ENCODE measurements at regions not wholly inside any gene's neighbourhood (a gene's known extent, or its start where the extent isn't known, plus 50 kb on each side); places are given as distances from the start of the nearest gene placed in this dataset.

GRCh38 chr17:71790791-71791190 lies 330.0 kb upstream of the SOX9 start:
- Histone ChIP-seq H3K27me3 (no peaks in the 10 kb centered on the region), H3K27ac (no peak overlapping the region), H3K4me2 (no peak overlapping the region), H3K4me1 (ENCODE audit: insufficient read depth) (no peaks in the 10 kb centered on the region), H3K9me3 (ENCODE audit: low read depth) (no peaks in the 10 kb centered on the region), H3K4me3 (no peak overlapping the region), H3K79me2 (no peaks in the 10 kb centered on the region), H3K36me3 (replicated peaks; ENCODE audit: insufficient read depth, low read depth) (no peaks in the 10 kb centered on the region), H4K20me1 (ENCODE audit: insufficient read depth, poor library complexity, severe bottlenecking) (no peaks in the 10 kb centered on the region), H3K9me2 (replicated peaks; ENCODE audit: insufficient read depth) (no peaks in the 10 kb centered on the region), H2AFZ (no peak overlapping the region)
- WGBS (ENCODE audit: low lambda C conversion rate, missing lambda C conversion rate) = 77% methylated on average over 4 of the region's 4 CpGs
- TF ChIP-seq EZH2phosphoT487 (IDR thresholded peaks at IDR 0.05; ENCODE audit: low read depth, severe bottlenecking, unreplicated experiment) (no peak), EZH2 (IDR thresholded peaks at IDR 0.05; ENCODE audit: borderline replicate concordance) (no peak)
- TF ChIP-seq, protein P1, sequence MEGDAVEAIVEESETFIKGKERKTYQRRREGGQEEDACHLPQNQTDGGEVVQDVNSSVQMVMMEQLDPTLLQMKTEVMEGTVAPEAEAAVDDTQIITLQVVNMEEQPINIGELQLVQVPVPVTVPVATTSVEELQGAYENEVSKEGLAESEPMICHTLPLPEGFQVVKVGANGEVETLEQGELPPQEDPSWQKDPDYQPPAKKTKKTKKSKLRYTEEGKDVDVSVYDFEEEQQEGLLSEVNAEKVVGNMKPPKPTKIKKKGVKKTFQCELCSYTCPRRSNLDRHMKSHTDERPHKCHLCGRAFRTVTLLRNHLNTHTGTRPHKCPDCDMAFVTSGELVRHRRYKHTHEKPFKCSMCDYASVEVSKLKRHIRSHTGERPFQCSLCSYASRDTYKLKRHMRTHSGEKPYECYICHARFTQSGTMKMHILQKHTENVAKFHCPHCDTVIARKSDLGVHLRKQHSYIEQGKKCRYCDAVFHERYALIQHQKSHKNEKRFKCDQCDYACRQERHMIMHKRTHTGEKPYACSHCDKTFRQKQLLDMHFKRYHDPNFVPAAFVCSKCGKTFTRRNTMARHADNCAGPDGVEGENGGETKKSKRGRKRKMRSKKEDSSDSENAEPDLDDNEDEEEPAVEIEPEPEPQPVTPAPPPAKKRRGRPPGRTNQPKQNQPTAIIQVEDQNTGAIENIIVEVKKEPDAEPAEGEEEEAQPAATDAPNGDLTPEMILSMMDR (IDR thresholded peaks at IDR 0.05; ENCODE audit: poor library complexity) = no peak
- no peak for DNase-seq (ENCODE audit: low spot score)

DNA sequence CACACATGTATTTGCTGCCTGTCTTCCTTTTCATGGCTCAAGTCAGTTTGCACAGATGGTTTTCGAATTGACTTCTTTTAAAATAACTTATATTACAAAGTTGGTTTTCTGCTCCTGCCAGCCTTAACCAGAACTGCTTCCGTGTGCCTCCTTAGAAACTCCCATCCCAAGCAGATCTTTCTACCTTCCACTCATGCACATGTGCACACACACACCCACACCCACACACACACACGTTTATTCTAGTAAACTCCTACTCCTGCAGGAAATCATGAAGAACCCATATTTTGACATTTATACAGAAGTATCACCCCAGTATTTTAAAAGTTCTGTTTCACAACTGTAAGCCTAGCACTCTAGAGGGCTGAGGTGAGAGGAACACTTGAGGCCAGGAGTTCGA lies 329.5 kb upstream of the SOX9 start:
- no peak overlapping the region for H3K4me3 ChIP-seq
- no peak for TF ChIP-seq EZH2 (IDR thresholded peaks at IDR 0.05; ENCODE audit: borderline replicate concordance)
- TF ChIP-seq, protein P1 (IDR thresholded peaks at IDR 0.05; ENCODE audit: poor library complexity) = no peak
- TF ChIP-seq EZH2phosphoT487 (IDR thresholded peaks at IDR 0.05; ENCODE audit: low read depth, severe bottlenecking, unreplicated experiment) = no peak
- H3K4me2 ChIP-seq = no peak overlapping the region
- H3K79me2 ChIP-seq = no peaks in the 10 kb centered on the region
- no peaks in the 10 kb centered on the region for H4K20me1 ChIP-seq (ENCODE audit: insufficient read depth, poor library complexity, severe bottlenecking)
- H2AFZ ChIP-seq = no peak overlapping the region
- H3K9me3 ChIP-seq (ENCODE audit: low read depth) = no peaks in the 10 kb centered on the region
- H3K4me1 ChIP-seq (ENCODE audit: insufficient read depth) = no peaks in the 10 kb centered on the region
- 88% methylated on average over 4 of the region's 4 CpGs for WGBS (ENCODE audit: low lambda C conversion rate, missing lambda C conversion rate)
- H3K27me3 ChIP-seq = no peaks in the 10 kb centered on the region
- H3K27ac ChIP-seq = no peak overlapping the region
- H3K36me3 ChIP-seq (replicated peaks; ENCODE audit: insufficient read depth, low read depth) = no peaks in the 10 kb centered on the region
- H3K9me2 ChIP-seq (replicated peaks; ENCODE audit: insufficient read depth) = no peaks in the 10 kb centered on the region
- DNase-seq (ENCODE audit: low spot score) = no peak

GRCh38 chr17:71792966-71793365 lies 327.9 kb upstream of the SOX9 start:
- 81% methylated on average over 7 of the region's 7 CpGs for WGBS (ENCODE audit: low lambda C conversion rate, missing lambda C conversion rate)
- H3K27ac ChIP-seq = no peak overlapping the region
- H4K20me1 ChIP-seq (ENCODE audit: insufficient read depth, poor library complexity, severe bottlenecking) = no peaks in the 10 kb centered on the region
- TF ChIP-seq EZH2 (IDR thresholded peaks at IDR 0.05; ENCODE audit: borderline replicate concordance) (no peak), EZH2phosphoT487 (IDR thresholded peaks at IDR 0.05; ENCODE audit: low read depth, severe bottlenecking, unreplicated experiment) (no peak)
- TF ChIP-seq, protein P1 (IDR thresholded peaks at IDR 0.05; ENCODE audit: poor library complexity) = no peak
- DNase-seq (ENCODE audit: low spot score) = no peak
- no peaks in the 10 kb centered on the region for H3K9me3 ChIP-seq (ENCODE audit: low read depth)
- no peak overlapping the region for H2AFZ ChIP-seq
- no peaks in the 10 kb centered on the region for H3K79me2 ChIP-seq
- no peaks in the 10 kb centered on the region for H3K27me3 ChIP-seq
- H3K9me2 ChIP-seq (replicated peaks; ENCODE audit: insufficient read depth) = no peaks in the 10 kb centered on the region
- no peaks in the 10 kb centered on the region for H3K36me3 ChIP-seq (replicated peaks; ENCODE audit: insufficient read depth, low read depth)
- H3K4me1 ChIP-seq (ENCODE audit: insufficient read depth) = no peaks in the 10 kb centered on the region
- no peak overlapping the region for H3K4me2 ChIP-seq
- H3K4me3 ChIP-seq = no peak overlapping the region

DNA sequence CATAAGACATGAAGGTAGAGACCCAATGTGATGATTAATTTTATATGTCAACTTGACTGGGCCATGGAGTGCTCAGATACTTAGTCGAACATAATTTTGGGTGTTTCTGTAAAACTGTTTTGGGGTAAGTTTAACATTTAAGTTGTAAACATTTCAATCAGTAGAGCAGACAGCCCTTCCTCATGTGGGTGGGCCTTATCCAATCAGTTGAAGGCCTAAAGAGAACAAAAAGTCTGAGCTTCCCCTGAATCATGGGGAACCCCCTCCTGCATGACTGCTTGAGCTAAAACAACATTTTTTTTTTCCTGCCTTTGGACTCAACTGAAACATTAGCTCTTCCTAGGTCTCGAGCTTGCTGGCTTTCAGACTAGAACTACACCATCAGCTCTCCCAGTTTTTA lies 327.3 kb upstream of the SOX9 start:
- 98% methylated on average over 2 of the region's 2 CpGs for WGBS (ENCODE audit: low lambda C conversion rate, missing lambda C conversion rate)

More for the DNA sequence above, 327.3 kb upstream of the SOX9 start:
- Histone ChIP-seq H3K4me1 (ENCODE audit: insufficient read depth) (no peaks in the 10 kb centered on the region), H3K9me2 (replicated peaks; ENCODE audit: insufficient read depth) (no peaks in the 10 kb centered on the region), H3K27ac (no peak overlapping the region), H3K79me2 (no peaks in the 10 kb centered on the region), H3K9me3 (ENCODE audit: low read depth) (no peaks in the 10 kb centered on the region), H3K27me3 (no peaks in the 10 kb centered on the region), H2AFZ (no peak overlapping the region), H3K36me3 (replicated peaks; ENCODE audit: insufficient read depth, low read depth) (no peaks in the 10 kb centered on the region), H3K4me3 (no peak overlapping the region), H3K4me2 (no peak overlapping the region), H4K20me1 (ENCODE audit: insufficient read depth, poor library complexity, severe bottlenecking) (no peaks in the 10 kb centered on the region)
- TF ChIP-seq, protein P1 (IDR thresholded peaks at IDR 0.05; ENCODE audit: poor library complexity) = no peak
- TF ChIP-seq EZH2 (IDR thresholded peaks at IDR 0.05; ENCODE audit: borderline replicate concordance) = no peak
- no peak for TF ChIP-seq EZH2phosphoT487 (IDR thresholded peaks at IDR 0.05; ENCODE audit: low read depth, severe bottlenecking, unreplicated experiment)
- DNase-seq (ENCODE audit: low spot score) = no peak

All from hepatocyte (in vitro differentiated cells).